ENCODE measurements at regions not wholly inside any gene's neighbourhood (a gene's known extent, or its start where the extent isn't known, plus 50 kb on each side); places are given as distances from the start of the nearest gene placed in this dataset.

DNA sequence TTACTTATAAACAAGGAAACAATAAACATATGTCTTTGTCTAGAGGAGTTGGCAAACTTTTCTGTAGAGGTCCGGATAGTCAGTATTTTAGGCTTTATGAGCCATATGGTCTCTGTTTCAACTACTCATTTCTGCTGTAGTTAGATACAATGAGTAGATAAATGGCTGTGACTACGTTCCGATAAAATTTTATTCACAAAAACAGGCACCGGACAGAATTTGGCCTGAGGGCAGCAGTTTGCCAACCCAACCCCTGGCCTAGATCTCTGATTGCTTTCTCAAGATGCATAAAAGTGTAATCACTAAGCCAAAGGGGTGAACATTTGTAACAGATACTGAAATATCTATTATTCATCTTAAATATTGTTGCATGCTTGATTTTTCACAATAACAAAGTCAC is 123.1 kb upstream of the ESRRG start:
- no peak for DNase-seq (ENCODE audit: extremely low spot score)
- CTCF ChIA-PET: interaction anchor here (1.1 kb wide), 1 partner anchor 8 kb away, joined by 3 read pairs; no protein-coding TSS in a partner anchor
- POLR2A ChIA-PET: no interaction called here
- no peak for TF ChIP-seq CTCF (IDR thresholded peaks at IDR 0.05; ENCODE audit: control extremely low read depth, extremely low read depth, low read depth, missing control alignments)

DNA sequence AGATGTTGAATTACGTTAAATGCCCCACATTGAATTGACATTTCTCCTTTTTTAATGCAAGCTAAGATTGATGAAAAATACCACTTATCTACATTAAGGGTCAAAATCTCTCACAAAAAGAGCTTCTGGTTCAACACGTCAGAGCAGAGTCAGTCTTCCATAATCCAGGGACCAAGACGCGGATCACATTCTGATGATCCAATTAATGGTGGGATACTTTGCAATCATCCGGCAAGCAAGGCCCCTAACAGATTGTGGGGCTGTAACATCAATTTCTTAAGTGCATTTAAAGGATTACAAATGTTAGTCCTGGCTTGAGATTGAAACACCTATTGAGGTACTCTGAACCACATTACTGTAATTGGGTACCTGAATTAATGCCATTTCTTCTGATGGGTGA is 120.2 kb upstream of the ESRRG start:
- ChIA-PET POLR2A (no interaction called here), CTCF (interaction anchor here (1.1 kb wide), 1 partner anchor 10 kb away, joined by 3 read pairs; no protein-coding TSS in a partner anchor)
- no peak for DNase-seq (ENCODE audit: extremely low spot score)
- TF ChIP-seq CTCF (IDR thresholded peaks at IDR 0.05; ENCODE audit: control extremely low read depth, extremely low read depth, low read depth, missing control alignments): no peak

GRCh38 chr1:216841165-216841564 is 117.9 kb upstream of the ESRRG start:
- TF ChIP-seq CTCF (IDR thresholded peaks at IDR 0.05; ENCODE audit: control extremely low read depth, extremely low read depth, low read depth, missing control alignments): no peak
- ChIA-PET POLR2A (no interaction called here), CTCF (no interaction called here)
- no peak for DNase-seq (ENCODE audit: extremely low spot score)

DNA sequence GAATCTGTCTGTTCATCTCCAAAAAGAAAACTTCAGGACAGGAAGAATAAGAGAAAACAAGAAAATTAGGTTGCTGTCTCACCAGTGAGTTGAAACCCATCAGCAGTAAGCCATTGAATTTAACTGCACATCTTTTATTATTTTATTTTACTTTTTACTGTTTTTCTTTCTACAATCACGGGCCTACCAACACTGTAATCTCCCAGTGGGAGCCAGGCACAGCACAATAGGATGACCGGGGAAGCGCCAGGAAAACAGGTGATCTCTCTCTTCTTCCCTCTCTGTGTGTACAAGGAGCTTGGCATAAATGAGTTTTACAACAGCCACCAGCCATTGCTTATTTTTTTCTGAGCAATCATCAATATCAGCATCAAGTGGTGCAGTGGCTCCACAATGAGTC is 113.1 kb upstream of the ESRRG start:
- TF ChIP-seq CTCF (IDR thresholded peaks at IDR 0.05; ENCODE audit: control extremely low read depth, extremely low read depth, low read depth, missing control alignments): no peak
- ChIA-PET CTCF (interaction anchor here (1.2 to 1.5 kb wide), 2 partner anchors 10 to 41 kb away, joined by 3 to 5 read pairs; no protein-coding TSS in a partner anchor), POLR2A (no interaction called here)
- DNase-seq (ENCODE audit: extremely low spot score): no peak

GRCh38 chr1:216833509-216833908 is 110.3 kb upstream of the ESRRG start:
- CTCF ChIA-PET: interaction anchor here (1.0 kb wide), 1 partner anchor 10 kb away, joined by 3 read pairs; no protein-coding TSS in a partner anchor
- no peak for TF ChIP-seq CTCF (IDR thresholded peaks at IDR 0.05; ENCODE audit: control extremely low read depth, extremely low read depth, low read depth, missing control alignments)
- DNase-seq (ENCODE audit: extremely low spot score): no peak
- POLR2A ChIA-PET: no interaction called here

GRCh38 chr1:216832192-216832591 is 109.0 kb upstream of the ESRRG start:
- ChIA-PET POLR2A (no interaction called here), CTCF (interaction anchor here (1.6 kb wide), 1 partner anchor 8 kb away, joined by 3 read pairs; no protein-coding TSS in a partner anchor)
- TF ChIP-seq CTCF (IDR thresholded peaks at IDR 0.05; ENCODE audit: control extremely low read depth, extremely low read depth, low read depth, missing control alignments): no peak
- DNase-seq (ENCODE audit: extremely low spot score): no peak

Measured in GM10248 (cell line).